HepG2 (cell line): ENCODE measurements at regions not wholly inside any gene's neighbourhood (a gene's known extent, or its start where the extent isn't known, plus 50 kb on each side); places are given as distances from the start of the nearest gene placed in this dataset.

Source experiments
- ATAC-seq: fragments of 200-7000 bp; cut with Tn5 transposase; 3 replicates; pipeline ENCODE4 v1.9.1; 2020; ENCODE audit warnings: mild to moderate bottlenecking, moderate library complexity
- BruUV-seq: library from RNA; stranded (reverse); fragments of 400-500 nt; replicated peaks from 2 replicates; lab custom pipeline; 2021; lab: Mats Ljungman, UMichigan
- CTCF ChIA-PET: fragments of 300-600 bp; formaldehyde crosslinking; extraction: SDS; loops from one replicate; lab custom pipeline; 2021; ENCODE audit warnings: low total read pairs, inconsistent platforms, low intra/inter-chr PET ratio; lab: Yijun Ruan, JAX
- POLR2A ChIA-PET: fragments of 350-600 bp; sonication (Branson Sonifier 250); formaldehyde crosslinking; loops from one replicate; lab custom pipeline; 2020; ENCODE audit warnings: antibody characterized with exemption, inconsistent platforms; lab: Yijun Ruan, JAX
- DNase-seq: peaks from one replicate; pipeline ENCODE4 v3.0.0-alpha.2; 2015; ENCODE audit warnings: low spot score
- FAIRE-seq: peaks from 3 replicates; lab custom pipeline; 2011; peaks lifted over from hg19 to GRCh38; lab: Jason Lieb, UNC
- H2AFZ ChIP-seq: one replicate; pipeline ENCODE4 v1.6.1; 2011; ENCODE audit warnings: low read length, inconsistent platforms
- H3K27ac ChIP-seq: fragments of 300-600 bp; 3 replicates; pipeline ENCODE4 v1.8.0; 2011; ENCODE audit warnings: mixed run types, mild to moderate bottlenecking, mixed read lengths, low read length, inconsistent platforms; ENCODE audit not compliant: insufficient read depth; ENCODE audit errors: extremely low read length
- H3K27me3 ChIP-seq, 2 experiments: fragments of 200-600 bp in 1 of 2; 2 replicates in 1 of 2; 3 replicates in 1 of 2; pipeline versions ENCODE4 v1.6.0 to v1.8.0; 2011; ENCODE audit warnings: low read length in 2 of 2, mild to moderate bottlenecking in 2 of 2, moderate library complexity in 2 of 2, inconsistent platforms in 1 of 2; ENCODE audit not compliant: insufficient read depth in 2 of 2, control insufficient read depth in 1 of 2
- H3K36me3 ChIP-seq, 2 experiments: fragments of 200-600 bp in 1 of 2; replicated peaks in 1 of 2; 2 replicates in 1 of 2; 3 replicates in 1 of 2; pipeline versions ENCODE4 v1.5.1 to v1.8.0; 2011; ENCODE audit warnings: low read length in 2 of 2, inconsistent platforms in 1 of 2; ENCODE audit not compliant: insufficient read depth in 2 of 2, control insufficient read depth in 1 of 2
- H3K4me1 ChIP-seq: 2 replicates; pipeline ENCODE4 v1.5.1; 2012; ENCODE audit warnings: low read length, inconsistent platforms; ENCODE audit not compliant: insufficient read depth
- H3K4me2 ChIP-seq: 2 replicates; pipeline ENCODE4 v1.6.0; 2011; ENCODE audit warnings: low read depth, low read length, inconsistent platforms
- H3K4me3 ChIP-seq, 3 experiments: fragments of 200-600 bp in 1 of 3; sonication (generic), shearing (Covaris generic) in 1 of 3; replicated peaks in 1 of 3; 2 replicates each; pipeline ENCODE4 v1.5.1; 2011 to 2016; ENCODE audit warnings: low read length in 3 of 3, inconsistent platforms in 2 of 3, low read depth in 2 of 3, mild to moderate bottlenecking in 2 of 3, control low read depth in 1 of 3, mixed read lengths in 1 of 3; ENCODE audit not compliant: insufficient read depth in 1 of 3
- H3K79me2 ChIP-seq: one replicate; pipeline ENCODE4 v1.6.1; 2011; ENCODE audit warnings: low read length, inconsistent platforms; ENCODE audit not compliant: insufficient read depth
- H3K9ac ChIP-seq: 2 replicates; pipeline ENCODE4 v1.6.0; 2011; ENCODE audit warnings: mild to moderate bottlenecking, low read depth, low read length, inconsistent platforms; ENCODE audit not compliant: insufficient read depth
- H3K9me3 ChIP-seq: 2 replicates; pipeline ENCODE4 v1.5.1; 2012; ENCODE audit warnings: mild to moderate bottlenecking, low read length
- H4K20me1 ChIP-seq: 2 replicates; pipeline ENCODE4 v1.6.0; 2011; ENCODE audit warnings: inconsistent platforms, mild to moderate bottlenecking, low read length, moderate library complexity; ENCODE audit not compliant: insufficient read depth
- CCAR2 ChIP-seq: fragments of 200-400 bp; formaldehyde crosslinking; optimal IDR thresholded peaks from 2 replicates; pipeline ENCODE3; 2018; ENCODE audit warnings: low read depth, mild to moderate bottlenecking, low read length, moderate library complexity
- HDAC1 ChIP-seq: sonication (generic); formaldehyde crosslinking; IDR thresholded peaks from 2 replicates; pipeline ENCODE4 v1.5.1; 2020; ENCODE audit warnings: mild to moderate bottlenecking, missing genetic modification reagents
- TRIM24 ChIP-seq: sonication (generic); formaldehyde crosslinking; IDR thresholded peaks from 2 replicates; pipeline ENCODE4 v1.8.0; 2022; ENCODE audit warnings: mild to moderate bottlenecking, missing genetic modification reagents
- U2AF1 ChIP-seq: fragments of 200-400 bp; formaldehyde crosslinking; optimal IDR thresholded peaks from 2 replicates; pipeline ENCODE3; 2017; ENCODE audit warnings: mild to moderate bottlenecking, low read depth, low read length
- ZBTB38 ChIP-seq: sonication (generic); formaldehyde crosslinking; IDR thresholded peaks from 2 replicates; pipeline ENCODE4 v1.5.1; 2020; ENCODE audit warnings: mild to moderate bottlenecking, missing genetic modification reagents
- ZNF205 ChIP-seq: IDR thresholded peaks from 2 replicates; pipeline ENCODE4 v1.6.1; 2018; ENCODE audit warnings: missing biosample characterization, missing genetic modification reagents
- ZNF552 ChIP-seq: sonication (generic); formaldehyde crosslinking; IDR thresholded peaks from 2 replicates; pipeline ENCODE4 v1.9.0; 2022; ENCODE audit warnings: missing genetic modification reagents, mild to moderate bottlenecking, borderline replicate concordance
- WGBS: methylation state at CpG from one replicate; pipeline ENCODE4 v1.1.6; 2017; ENCODE audit warnings: low lambda C conversion rate; 5-methylcytosine and 5-hydroxymethylcytosine counted together
- in situ Hi-C: cut with HindIII; loops from 2 replicates; pipeline ENCODE4 v1.10.0; 2017; ENCODE audit warnings: low pct_unique_long_range_greater_than_20kb; ENCODE audit not compliant: extremely low pct_ligation_motif_present
- intact Hi-C: fragments of 100-400 bp; cut with micrococcal nuclease; formaldehyde crosslinking; loops from one replicate; pipeline ENCODE4 v1.10.0; 2022; ENCODE audit not compliant: unreplicated experiment
- TF ChIP-seq, protein P1 (sequence below): sonication (generic); formaldehyde crosslinking; IDR thresholded peaks from 2 replicates; pipeline ENCODE4 v1.5.0; 2020; ENCODE audit warnings: mild to moderate bottlenecking, missing genetic modification reagents, moderate library complexity
- TF ChIP-seq, protein P2 (sequence below): sonication (generic); formaldehyde crosslinking; conservative IDR thresholded peaks from 2 replicates; pipeline ENCODE4 v1.5.0; 2020; ENCODE audit warnings: missing genetic modification reagents
- TF ChIP-seq, protein P3 (sequence below): sonication (generic); formaldehyde crosslinking; IDR thresholded peaks from 2 replicates; pipeline ENCODE4 v1.5.0; 2020; ENCODE audit warnings: mild to moderate bottlenecking, missing genetic modification reagents
- TF ChIP-seq, protein P4 (sequence below): sonication (generic); formaldehyde crosslinking; IDR thresholded peaks from 2 replicates; pipeline ENCODE4 v1.5.0; 2020; ENCODE audit warnings: missing genetic modification reagents, mild to moderate bottlenecking, borderline replicate concordance
- TF ChIP-seq, protein P5 (sequence below), 2 experiments: IDR thresholded peaks; 2 replicates each; pipeline ENCODE4 v1.6.1; 2011 to 2012; ENCODE audit warnings: low read length in 2 of 2, borderline replicate concordance in 1 of 2, low read depth in 1 of 2, mild to moderate bottlenecking in 1 of 2, moderate library complexity in 1 of 2

DNA sequence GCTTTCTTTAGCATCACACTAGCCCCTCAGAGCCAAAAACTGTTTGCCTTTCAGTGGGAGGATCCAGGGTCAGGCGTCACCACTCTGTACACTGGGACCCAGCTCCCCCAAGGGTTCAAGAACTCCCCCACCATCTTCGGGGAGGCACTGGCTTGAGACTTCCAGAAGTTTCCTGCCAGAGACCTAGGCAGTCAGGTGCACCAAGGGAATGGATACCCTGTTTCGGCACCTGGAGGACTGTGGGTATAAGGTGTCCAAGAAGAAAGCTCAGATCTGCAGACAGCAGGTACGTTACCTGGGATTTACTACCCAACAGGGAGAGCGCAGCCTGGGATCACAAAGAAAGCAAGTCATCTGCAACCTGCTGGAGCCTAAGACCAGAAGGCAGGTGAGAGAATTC lies 603.0 kb downstream of the UQCRFS1 start:
- H3K9ac ChIP-seq = no peak overlapping the region
- no peak overlapping the region for H3K4me3 ChIP-seq
- in situ Hi-C loops = no loop called here
- H3K4me1 ChIP-seq = no peaks in the 10 kb centered on the region
- no peak overlapping the region for H2AFZ ChIP-seq
- H4K20me1 ChIP-seq = no peaks in the 10 kb centered on the region
- peaks cover 100% of the 10 kb centered on the region for H3K9me3 ChIP-seq
- no peak overlapping the region for H3K4me2 ChIP-seq
- no TSS peak for BruUV-seq
- FAIRE-seq (no peak), ATAC-seq (no peak), DNase-seq (no peak)
- ChIA-PET POLR2A (no interaction called here), CTCF (no interaction called here)
- 47% methylated on average over 2 of the region's 5 CpGs for WGBS
- intact Hi-C loops = no loop called here
- H3K79me2 ChIP-seq = no peaks in the 10 kb centered on the region
- no peaks in the 10 kb centered on the region for H3K36me3 ChIP-seq
- no peaks in the 10 kb centered on the region for H3K27me3 ChIP-seq
- no peak overlapping the region for H3K27ac ChIP-seq
- TF ChIP-seq, protein P1, sequence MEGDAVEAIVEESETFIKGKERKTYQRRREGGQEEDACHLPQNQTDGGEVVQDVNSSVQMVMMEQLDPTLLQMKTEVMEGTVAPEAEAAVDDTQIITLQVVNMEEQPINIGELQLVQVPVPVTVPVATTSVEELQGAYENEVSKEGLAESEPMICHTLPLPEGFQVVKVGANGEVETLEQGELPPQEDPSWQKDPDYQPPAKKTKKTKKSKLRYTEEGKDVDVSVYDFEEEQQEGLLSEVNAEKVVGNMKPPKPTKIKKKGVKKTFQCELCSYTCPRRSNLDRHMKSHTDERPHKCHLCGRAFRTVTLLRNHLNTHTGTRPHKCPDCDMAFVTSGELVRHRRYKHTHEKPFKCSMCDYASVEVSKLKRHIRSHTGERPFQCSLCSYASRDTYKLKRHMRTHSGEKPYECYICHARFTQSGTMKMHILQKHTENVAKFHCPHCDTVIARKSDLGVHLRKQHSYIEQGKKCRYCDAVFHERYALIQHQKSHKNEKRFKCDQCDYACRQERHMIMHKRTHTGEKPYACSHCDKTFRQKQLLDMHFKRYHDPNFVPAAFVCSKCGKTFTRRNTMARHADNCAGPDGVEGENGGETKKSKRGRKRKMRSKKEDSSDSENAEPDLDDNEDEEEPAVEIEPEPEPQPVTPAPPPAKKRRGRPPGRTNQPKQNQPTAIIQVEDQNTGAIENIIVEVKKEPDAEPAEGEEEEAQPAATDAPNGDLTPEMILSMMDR (CRISPR knock-in tag) = no peak
- TF ChIP-seq TRIM24 (CRISPR knock-in tag) (no peak), CCAR2 (no peak), ZNF552 (CRISPR knock-in tag) (no peak), ZNF205 (CRISPR knock-in tag) (no peak), U2AF1 (no peak), HDAC1 (CRISPR knock-in tag) (no peak), ZBTB38 (CRISPR knock-in tag) (no peak)
- TF ChIP-seq, protein P2, sequence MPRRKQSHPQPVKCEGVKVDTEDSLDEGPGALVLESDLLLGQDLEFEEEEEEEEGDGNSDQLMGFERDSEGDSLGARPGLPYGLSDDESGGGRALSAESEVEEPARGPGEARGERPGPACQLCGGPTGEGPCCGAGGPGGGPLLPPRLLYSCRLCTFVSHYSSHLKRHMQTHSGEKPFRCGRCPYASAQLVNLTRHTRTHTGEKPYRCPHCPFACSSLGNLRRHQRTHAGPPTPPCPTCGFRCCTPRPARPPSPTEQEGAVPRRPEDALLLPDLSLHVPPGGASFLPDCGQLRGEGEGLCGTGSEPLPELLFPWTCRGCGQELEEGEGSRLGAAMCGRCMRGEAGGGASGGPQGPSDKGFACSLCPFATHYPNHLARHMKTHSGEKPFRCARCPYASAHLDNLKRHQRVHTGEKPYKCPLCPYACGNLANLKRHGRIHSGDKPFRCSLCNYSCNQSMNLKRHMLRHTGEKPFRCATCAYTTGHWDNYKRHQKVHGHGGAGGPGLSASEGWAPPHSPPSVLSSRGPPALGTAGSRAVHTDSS = no peak
- TF ChIP-seq, protein P3, sequence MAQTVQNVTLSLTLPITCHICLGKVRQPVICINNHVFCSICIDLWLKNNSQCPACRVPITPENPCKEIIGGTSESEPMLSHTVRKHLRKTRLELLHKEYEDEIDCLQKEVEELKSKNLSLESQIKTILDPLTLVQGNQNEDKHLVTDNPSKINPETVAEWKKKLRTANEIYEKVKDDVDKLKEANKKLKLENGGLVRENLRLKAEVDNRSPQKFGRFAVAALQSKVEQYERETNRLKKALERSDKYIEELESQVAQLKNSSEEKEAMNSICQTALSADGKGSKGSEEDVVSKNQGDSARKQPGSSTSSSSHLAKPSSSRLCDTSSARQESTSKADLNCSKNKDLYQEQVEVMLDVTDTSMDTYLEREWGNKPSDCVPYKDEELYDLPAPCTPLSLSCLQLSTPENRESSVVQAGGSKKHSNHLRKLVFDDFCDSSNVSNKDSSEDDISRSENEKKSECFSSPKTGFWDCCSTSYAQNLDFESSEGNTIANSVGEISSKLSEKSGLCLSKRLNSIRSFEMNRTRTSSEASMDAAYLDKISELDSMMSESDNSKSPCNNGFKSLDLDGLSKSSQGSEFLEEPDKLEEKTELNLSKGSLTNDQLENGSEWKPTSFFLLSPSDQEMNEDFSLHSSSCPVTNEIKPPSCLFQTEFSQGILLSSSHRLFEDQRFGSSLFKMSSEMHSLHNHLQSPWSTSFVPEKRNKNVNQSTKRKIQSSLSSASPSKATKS = no peak
- TF ChIP-seq, protein P4, sequence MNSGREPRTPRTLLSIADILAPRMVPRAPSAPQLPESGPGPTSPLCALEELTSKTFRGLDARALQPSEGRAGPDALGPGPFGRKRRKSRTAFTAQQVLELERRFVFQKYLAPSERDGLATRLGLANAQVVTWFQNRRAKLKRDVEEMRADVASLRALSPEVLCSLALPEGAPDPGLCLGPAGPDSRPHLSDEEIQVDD (CRISPR knock-in tag) = no peak
- TF ChIP-seq, protein P5, sequence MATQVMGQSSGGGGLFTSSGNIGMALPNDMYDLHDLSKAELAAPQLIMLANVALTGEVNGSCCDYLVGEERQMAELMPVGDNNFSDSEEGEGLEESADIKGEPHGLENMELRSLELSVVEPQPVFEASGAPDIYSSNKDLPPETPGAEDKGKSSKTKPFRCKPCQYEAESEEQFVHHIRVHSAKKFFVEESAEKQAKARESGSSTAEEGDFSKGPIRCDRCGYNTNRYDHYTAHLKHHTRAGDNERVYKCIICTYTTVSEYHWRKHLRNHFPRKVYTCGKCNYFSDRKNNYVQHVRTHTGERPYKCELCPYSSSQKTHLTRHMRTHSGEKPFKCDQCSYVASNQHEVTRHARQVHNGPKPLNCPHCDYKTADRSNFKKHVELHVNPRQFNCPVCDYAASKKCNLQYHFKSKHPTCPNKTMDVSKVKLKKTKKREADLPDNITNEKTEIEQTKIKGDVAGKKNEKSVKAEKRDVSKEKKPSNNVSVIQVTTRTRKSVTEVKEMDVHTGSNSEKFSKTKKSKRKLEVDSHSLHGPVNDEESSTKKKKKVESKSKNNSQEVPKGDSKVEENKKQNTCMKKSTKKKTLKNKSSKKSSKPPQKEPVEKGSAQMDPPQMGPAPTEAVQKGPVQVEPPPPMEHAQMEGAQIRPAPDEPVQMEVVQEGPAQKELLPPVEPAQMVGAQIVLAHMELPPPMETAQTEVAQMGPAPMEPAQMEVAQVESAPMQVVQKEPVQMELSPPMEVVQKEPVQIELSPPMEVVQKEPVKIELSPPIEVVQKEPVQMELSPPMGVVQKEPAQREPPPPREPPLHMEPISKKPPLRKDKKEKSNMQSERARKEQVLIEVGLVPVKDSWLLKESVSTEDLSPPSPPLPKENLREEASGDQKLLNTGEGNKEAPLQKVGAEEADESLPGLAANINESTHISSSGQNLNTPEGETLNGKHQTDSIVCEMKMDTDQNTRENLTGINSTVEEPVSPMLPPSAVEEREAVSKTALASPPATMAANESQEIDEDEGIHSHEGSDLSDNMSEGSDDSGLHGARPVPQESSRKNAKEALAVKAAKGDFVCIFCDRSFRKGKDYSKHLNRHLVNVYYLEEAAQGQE (IDR thresholded peaks at IDR 0.05; ENCODE audit: borderline replicate concordance in 1 of 2, low read depth in 1 of 2, low read length in 2 of 2) = no peak
